H9 (cell line): ENCODE measurements at regions not wholly inside any gene's neighbourhood (a gene's known extent, or its start where the extent isn't known, plus 50 kb on each side); places are given as distances from the start of the nearest gene placed in this dataset.

Source experiments
- DNase-seq: peaks from one replicate; pipeline ENCODE4 v3.0.0-alpha.2; 2017
- H2AFZ ChIP-seq: one replicate; pipeline ENCODE4 v1.6.1; 2013; ENCODE audit warnings: mild to moderate bottlenecking, low read length, control low read depth, moderate library complexity
- H2AK5ac ChIP-seq: 2 replicates; pipeline ENCODE4 v1.6.1; 2013; ENCODE audit warnings: low read length, control low read depth, mixed read lengths; ENCODE audit not compliant: insufficient read length
- H2BK120ac ChIP-seq: one replicate; pipeline ENCODE4 v1.6.1; 2013; ENCODE audit warnings: low read depth, mild to moderate bottlenecking, low read length, control low read depth, inconsistent platforms; ENCODE audit not compliant: poor library complexity, severe bottlenecking
- H2BK12ac ChIP-seq: 2 replicates; pipeline ENCODE4 v1.6.1; 2013; ENCODE audit warnings: low read length, control low read depth, mixed read lengths, low read depth; ENCODE audit not compliant: insufficient read length
- H2BK15ac ChIP-seq: 2 replicates; pipeline ENCODE4 v1.6.1; 2013; ENCODE audit warnings: low read depth, low read length, control low read depth
- H2BK20ac ChIP-seq: one replicate; pipeline ENCODE4 v1.6.1; 2013; ENCODE audit warnings: low read depth, mild to moderate bottlenecking, low read length, control low read depth, inconsistent platforms; ENCODE audit not compliant: poor library complexity, severe bottlenecking
- H2BK5ac ChIP-seq: 2 replicates; pipeline ENCODE4 v1.6.1; 2013; ENCODE audit warnings: low read length, control low read depth, mixed read lengths; ENCODE audit not compliant: insufficient read length
- H3K14ac ChIP-seq: 2 replicates; pipeline ENCODE4 v1.6.1; 2013; ENCODE audit warnings: low read length, control low read depth; ENCODE audit not compliant: insufficient read depth
- H3K18ac ChIP-seq: 2 replicates; pipeline ENCODE4 v1.6.1; 2013; ENCODE audit warnings: low read depth, mild to moderate bottlenecking, mixed read lengths, low read length, control low read depth; ENCODE audit not compliant: insufficient read length
- H3K23ac ChIP-seq: 2 replicates; pipeline ENCODE4 v1.6.1; 2013; ENCODE audit warnings: low read length, control low read depth, mixed read lengths, low read depth; ENCODE audit not compliant: insufficient read length
- H3K23me2 ChIP-seq: 2 replicates; pipeline ENCODE4 v1.6.1; 2013; ENCODE audit warnings: low read depth, mild to moderate bottlenecking, mixed read lengths, low read length, control low read depth; ENCODE audit not compliant: insufficient read length, poor library complexity, severe bottlenecking
- H3K27ac ChIP-seq: 2 replicates; pipeline ENCODE4 v1.5.1; 2013; ENCODE audit warnings: low read length, control low read depth, mixed read lengths, low read depth; ENCODE audit not compliant: insufficient read length
- H3K27me3 ChIP-seq: 2 replicates; pipeline ENCODE4 v1.6.1; 2013; ENCODE audit warnings: low read length, control low read depth, inconsistent platforms; ENCODE audit not compliant: insufficient read depth
- H3K4ac ChIP-seq: 2 replicates; pipeline ENCODE4 v1.6.1; 2013; ENCODE audit warnings: low read depth, mild to moderate bottlenecking, control low read depth, inconsistent platforms, low read length, moderate library complexity
- H3K4me1 ChIP-seq: 2 replicates; pipeline ENCODE4 v1.6.1; 2013; ENCODE audit warnings: low read length, control low read depth, inconsistent platforms; ENCODE audit not compliant: insufficient read depth
- H3K4me2 ChIP-seq: 2 replicates; pipeline ENCODE4 v1.6.1; 2013; ENCODE audit warnings: low read length, control low read depth, mixed read lengths; ENCODE audit not compliant: insufficient read length, insufficient read depth
- H3K56ac ChIP-seq: 2 replicates; pipeline ENCODE4 v1.6.1; 2013; ENCODE audit warnings: low read depth, mild to moderate bottlenecking, mixed read lengths, low read length, control low read depth; ENCODE audit not compliant: insufficient read length
- H3K79me1 ChIP-seq: 2 replicates; pipeline ENCODE4 v1.6.1; 2013; ENCODE audit warnings: low read depth, mild to moderate bottlenecking, moderate library complexity, low read length, control low read depth, inconsistent platforms; ENCODE audit not compliant: insufficient read depth, poor library complexity, severe bottlenecking
- H3K79me2 ChIP-seq: 2 replicates; pipeline ENCODE4 v1.6.1; 2013; ENCODE audit warnings: low read length, control low read depth, inconsistent platforms; ENCODE audit not compliant: insufficient read depth
- H3K9ac ChIP-seq: 2 replicates; pipeline ENCODE4 v1.6.1; 2013; ENCODE audit warnings: low read length, control low read depth, mixed read lengths; ENCODE audit not compliant: insufficient read length; ENCODE audit errors: extremely low read depth
- H3K9me3 ChIP-seq: one replicate; pipeline ENCODE4 v1.6.1; 2013; ENCODE audit warnings: low read depth, low read length, inconsistent platforms; ENCODE audit not compliant: control insufficient read depth
- H3T11ph ChIP-seq: one replicate; pipeline ENCODE4 v1.6.1; 2013; ENCODE audit warnings: mild to moderate bottlenecking, low read length, control low read depth, inconsistent platforms
- H4K20me1 ChIP-seq: one replicate; pipeline ENCODE4 v1.6.1; 2013; ENCODE audit not compliant: control insufficient read depth, insufficient read length, insufficient read depth
- H4K5ac ChIP-seq: 2 replicates; pipeline ENCODE4 v1.6.1; 2013; ENCODE audit warnings: low read depth, mild to moderate bottlenecking, mixed read lengths, low read length, control low read depth; ENCODE audit not compliant: insufficient read length
- H4K8ac ChIP-seq: replicated peaks from 2 replicates; pipeline ENCODE4 v1.6.1; 2013; ENCODE audit warnings: low read length, control low read depth, mixed read lengths, low read depth; ENCODE audit not compliant: insufficient read length
- H4K91ac ChIP-seq: 2 replicates; pipeline ENCODE4 v1.6.1; 2013; ENCODE audit warnings: low read depth, mild to moderate bottlenecking, moderate library complexity, mixed read lengths, low read length, control low read depth; ENCODE audit not compliant: insufficient read length
- H3K27ac Mint-ChIP-seq, 3 experiments: 2 replicates in 2 of 3; 3 replicates in 1 of 3; pipeline ENCODE4 v1.8.0; 2020 to 2021; ENCODE audit warnings: mixed read lengths in 3 of 3, mild to moderate bottlenecking in 1 of 3, moderate library complexity in 1 of 3
- H3K27me3 Mint-ChIP-seq: 2 replicates; pipeline ENCODE4 v1.8.0; 2021; ENCODE audit warnings: low read depth, mild to moderate bottlenecking, moderate library complexity, mixed read lengths
- H3K36me3 Mint-ChIP-seq, 3 experiments: 2 replicates in 2 of 3; 3 replicates in 1 of 3; pipeline ENCODE4 v1.8.0; 2020 to 2021; ENCODE audit warnings: low read depth in 3 of 3, mixed read lengths in 3 of 3; ENCODE audit not compliant: insufficient read depth in 1 of 3
- H3K4me1 Mint-ChIP-seq, 2 experiments: 2 replicates each; pipeline ENCODE4 v1.8.0; 2020; ENCODE audit warnings: mixed read lengths in 2 of 2
- H3K4me3 Mint-ChIP-seq, 2 experiments: 2 replicates in 1 of 2; 3 replicates in 1 of 2; pipeline ENCODE4 v1.8.0; 2020 to 2021; ENCODE audit warnings: mild to moderate bottlenecking in 2 of 2, mixed read lengths in 2 of 2, moderate library complexity in 1 of 2
- H3K9me3 Mint-ChIP-seq, 2 experiments: 2 replicates in 1 of 2; 3 replicates in 1 of 2; pipeline ENCODE4 v1.8.0; 2020; ENCODE audit warnings: mild to moderate bottlenecking in 2 of 2, mixed read lengths in 2 of 2, moderate library complexity in 1 of 2
- CTCF ChIP-seq: fragments of 200-600 bp; sonication (generic); conservative IDR thresholded peaks from 3 replicates; pipeline ENCODE4 v1.8.0; 2021; ENCODE audit warnings: antibody characterized with exemption, mild to moderate bottlenecking
- WGBS: extraction: QIAGEN DNeasy Blood & Tissue Kit; methylation state at CpG from one replicate; pipeline ENCODE4 v1.1.7; 2013; ENCODE audit warnings: missing lambda C conversion rate, low lambda C conversion rate, mixed read lengths; ENCODE audit not compliant: insufficient read length; ENCODE audit errors: extremely low coverage; 5-methylcytosine and 5-hydroxymethylcytosine counted together

- H3K4me2 ChIP-seq = no peak overlapping the region
- Mint-ChIP-seq H3K4me1 (peaks cover 7 to 8% of the 10 kb centered on the region in 2 experiments; a peak in 3 of 4 replicates), H3K27me3 (no peaks in the 10 kb centered on the region), H3K4me3 (no peak overlapping the region), H3K9me3 (no peaks in the 10 kb centered on the region), H3K36me3 (no peaks in the 10 kb centered on the region), H3K27ac (no peak overlapping the region)
- no peak overlapping the region for H2BK12ac ChIP-seq
- no peak overlapping the region for H3K4ac ChIP-seq
- no peaks in the 10 kb centered on the region for H3K4me1 ChIP-seq
- no peak overlapping the region for H3T11ph ChIP-seq
- H3K27ac ChIP-seq = no peak overlapping the region
- no peaks in the 10 kb centered on the region for H4K20me1 ChIP-seq
- H4K8ac ChIP-seq = no peak overlapping the region
- no peak overlapping the region for H3K18ac ChIP-seq
- no peaks in the 10 kb centered on the region for H3K9me3 ChIP-seq
- no peak overlapping the region for H2BK15ac ChIP-seq
- no peak overlapping the region for H4K5ac ChIP-seq
- H2BK20ac ChIP-seq = no peak overlapping the region
- no CpG with 5 or more reads among the region's 4 CpGs for WGBS
- H3K9ac ChIP-seq = no peak overlapping the region
- no peak overlapping the region for H2BK120ac ChIP-seq
- no peaks in the 10 kb centered on the region for H3K27me3 ChIP-seq
- H3K56ac ChIP-seq = no peak overlapping the region
- no peak overlapping the region for H2AK5ac ChIP-seq
- H2AFZ ChIP-seq = no peak overlapping the region
- no peak for TF ChIP-seq CTCF
- no peak for DNase-seq
- H3K79me1 ChIP-seq = no peaks in the 10 kb centered on the region
- no peak overlapping the region for H3K23ac ChIP-seq
- H2BK5ac ChIP-seq = no peak overlapping the region
- H3K14ac ChIP-seq = no peak overlapping the region
- H4K91ac ChIP-seq = no peak overlapping the region
- H3K23me2 ChIP-seq = no peaks in the 10 kb centered on the region
- H3K79me2 ChIP-seq = no peaks in the 10 kb centered on the region
Measured at GRCh38 chr7:54109501-54109900, 432.7 kb upstream of the VSTM2A start.
